ENCODE measurements at regions not wholly inside any gene's neighbourhood (a gene's known extent, or its start where the extent isn't known, plus 50 kb on each side); places are given as distances from the start of the nearest gene placed in this dataset.

GRCh38 chr19:31596751-31597150 is 247.5 kb upstream of the TSHZ3 start:
- TF ChIP-seq, protein P1, sequence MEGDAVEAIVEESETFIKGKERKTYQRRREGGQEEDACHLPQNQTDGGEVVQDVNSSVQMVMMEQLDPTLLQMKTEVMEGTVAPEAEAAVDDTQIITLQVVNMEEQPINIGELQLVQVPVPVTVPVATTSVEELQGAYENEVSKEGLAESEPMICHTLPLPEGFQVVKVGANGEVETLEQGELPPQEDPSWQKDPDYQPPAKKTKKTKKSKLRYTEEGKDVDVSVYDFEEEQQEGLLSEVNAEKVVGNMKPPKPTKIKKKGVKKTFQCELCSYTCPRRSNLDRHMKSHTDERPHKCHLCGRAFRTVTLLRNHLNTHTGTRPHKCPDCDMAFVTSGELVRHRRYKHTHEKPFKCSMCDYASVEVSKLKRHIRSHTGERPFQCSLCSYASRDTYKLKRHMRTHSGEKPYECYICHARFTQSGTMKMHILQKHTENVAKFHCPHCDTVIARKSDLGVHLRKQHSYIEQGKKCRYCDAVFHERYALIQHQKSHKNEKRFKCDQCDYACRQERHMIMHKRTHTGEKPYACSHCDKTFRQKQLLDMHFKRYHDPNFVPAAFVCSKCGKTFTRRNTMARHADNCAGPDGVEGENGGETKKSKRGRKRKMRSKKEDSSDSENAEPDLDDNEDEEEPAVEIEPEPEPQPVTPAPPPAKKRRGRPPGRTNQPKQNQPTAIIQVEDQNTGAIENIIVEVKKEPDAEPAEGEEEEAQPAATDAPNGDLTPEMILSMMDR (IDR thresholded peaks at IDR 0.05; ENCODE audit: poor library complexity), result no peak
- TF ChIP-seq EZH2 (IDR thresholded peaks at IDR 0.05; ENCODE audit: borderline replicate concordance), result no peak
- no peak for TF ChIP-seq EZH2phosphoT487 (IDR thresholded peaks at IDR 0.05; ENCODE audit: low read depth, severe bottlenecking, unreplicated experiment)
